Upper lobe of left lung (tissue), 6 donors: ENCODE measurements at regions not wholly inside any gene's neighbourhood (a gene's known extent, or its start where the extent isn't known, plus 50 kb on each side); places are given as distances from the start of the nearest gene placed in this dataset.

ENCODE experiments used
- ATAC-seq, 2 donors: fragments of 200-7000 bp; cut with Tn5 transposase; one replicate each; pipeline ENCODE4 v1.9.1; 2022; ENCODE audit warnings: mild to moderate bottlenecking in 2 of 2, moderate library complexity in 2 of 2; ENCODE audit not compliant: low FRiP score in 2 of 2
- DNase-seq, 2 donors: peaks; one replicate each; pipeline ENCODE4 v3.0.0-alpha.2; 2019 to 2020
- H3K27ac ChIP-seq, 4 donors: fragments of 200-600 bp; sonication (generic); one replicate each; pipeline ENCODE4 v1.5.1; 2016 to 2019
- H3K27me3 ChIP-seq, 4 donors: fragments of 200-600 bp; sonication (generic); one replicate each; pipeline ENCODE4 v1.5.1; 2017 to 2019
- H3K36me3 ChIP-seq, 4 donors: fragments of 200-600 bp; sonication (generic); one replicate each; pipeline ENCODE4 v1.5.1; 2016 to 2019
- H3K4me1 ChIP-seq, 4 donors: fragments of 200-600 bp; sonication (generic); one replicate each; pipeline ENCODE4 v1.5.1; 2018 to 2019
- H3K4me3 ChIP-seq, 4 donors: fragments of 200-600 bp; sonication (generic); one replicate each; pipeline ENCODE4 v1.5.1; 2017 to 2019; ENCODE audit warnings: mild to moderate bottlenecking in 2 of 4, moderate library complexity in 1 of 4
- H3K9me3 ChIP-seq, 4 donors: fragments of 200-600 bp; sonication (generic); one replicate each; pipeline ENCODE4 v1.5.1; 2018 to 2019
- CTCF ChIP-seq, 6 experiments: fragments of 450-650 bp in 4 of 6; fragments of 200-600 bp in 2 of 6; sonication (generic) in 2 of 6; IDR thresholded peaks; one replicate each; pipeline ENCODE4 v1.5.1; 2016 to 2019; ENCODE audit warnings: antibody characterized with exemption in 6 of 6
- EP300 ChIP-seq, 4 donors: sonication (generic); formaldehyde crosslinking; IDR thresholded peaks; one replicate each; pipeline ENCODE4 v1.5.1; 2017; ENCODE audit warnings: antibody characterized with exemption in 4 of 4, control low read depth in 2 of 4
- POLR2A ChIP-seq, 4 donors: fragments of 450-650 bp; IDR thresholded peaks; one replicate each; pipeline ENCODE4 v1.5.1; 2016 to 2017; ENCODE audit warnings: antibody characterized with exemption in 4 of 4, mild to moderate bottlenecking in 2 of 4
- POLR2AphosphoS5 ChIP-seq, 2 donors: sonication (generic); formaldehyde crosslinking; IDR thresholded peaks; one replicate each; pipeline ENCODE4 v1.5.1; 2017; ENCODE audit warnings: antibody characterized with exemption in 2 of 2
- WGBS, 2 donors: methylation state at CpG; one replicate each; pipeline ENCODE4 v1.1.5; 2017 to 2018; 5-methylcytosine and 5-hydroxymethylcytosine counted together
- donor health status: DM: no; HTN: no; CAD: no; lungs with moderate emphysema.
- donor health status: DM: no; HTN: yes; CAD: no; lungs with severe emphysema.

- no peaks in the 10 kb centered on the region for H3K36me3 ChIP-seq
- H3K4me1 ChIP-seq = no peaks in the 10 kb centered on the region
- H3K27ac ChIP-seq = no peak overlapping the region
- DNase-seq (no peak), ATAC-seq (no peak)
- H3K27me3 ChIP-seq = no peaks in the 10 kb centered on the region
- H3K9me3 ChIP-seq = no peaks in the 10 kb centered on the region
- H3K4me3 ChIP-seq = no peak overlapping the region
- WGBS, 2 donors = 90 to 95% methylated on average over 4 of the region's 4 CpGs
- TF ChIP-seq POLR2AphosphoS5 (IDR thresholded peaks at IDR 0.05) (no peak), CTCF (IDR thresholded peaks at IDR 0.05) (no peak), POLR2A (IDR thresholded peaks at IDR 0.05) (no peak), EP300 (IDR thresholded peaks at IDR 0.05) (no peak)
Measured at GRCh38 chr4:181582595-181582994, 660.6 kb upstream of the TENM3 start.

- H3K36me3 ChIP-seq = no peaks in the 10 kb centered on the region
- H3K27ac ChIP-seq = no peak overlapping the region
- 75 to 79% methylated on average over 4 of the region's 4 CpGs for WGBS, 2 donors
- no peak for ATAC-seq
- H3K4me3 ChIP-seq = no peak overlapping the region
- H3K9me3 ChIP-seq = no peaks in the 10 kb centered on the region
- H3K4me1 ChIP-seq = no peaks in the 10 kb centered on the region
- DNase-seq = no peak
- H3K27me3 ChIP-seq = no peaks in the 10 kb centered on the region
- no peak for TF ChIP-seq POLR2A (IDR thresholded peaks at IDR 0.05)
- TF ChIP-seq POLR2AphosphoS5 (IDR thresholded peaks at IDR 0.05) = no peak
- no peak for TF ChIP-seq CTCF (IDR thresholded peaks at IDR 0.05)
- TF ChIP-seq EP300 (IDR thresholded peaks at IDR 0.05) = no peak
Measured at GRCh38 chr4:181588733-181589302, 654.4 kb upstream of the TENM3 start.

- no peaks in the 10 kb centered on the region for H3K27me3 ChIP-seq
- H3K4me3 ChIP-seq = no peak overlapping the region
- no peak overlapping the region for H3K27ac ChIP-seq
- ATAC-seq (no peak), DNase-seq (no peak)
- H3K36me3 ChIP-seq = no peaks in the 10 kb centered on the region
- no peaks in the 10 kb centered on the region for H3K4me1 ChIP-seq
- WGBS, 2 donors = 28 to 50% methylated on average over 5 of the region's 5 CpGs
- no peak for TF ChIP-seq POLR2A (IDR thresholded peaks at IDR 0.05)
- TF ChIP-seq CTCF (IDR thresholded peaks at IDR 0.05) = no peak
- TF ChIP-seq EP300 (IDR thresholded peaks at IDR 0.05) = no peak
- TF ChIP-seq POLR2AphosphoS5 (IDR thresholded peaks at IDR 0.05) = no peak
- no peaks in the 10 kb centered on the region for H3K9me3 ChIP-seq
Measured at GRCh38 chr4:181592221-181592745, 650.9 kb upstream of the TENM3 start.

GRCh38 chr4:181593703-181594102 lies 649.5 kb upstream of the TENM3 start:
- 44 to 45% methylated on average over 2 of the region's 2 CpGs for WGBS, 2 donors
- Histone ChIP-seq H3K4me1 (no peaks in the 10 kb centered on the region), H3K36me3 (no peaks in the 10 kb centered on the region), H3K27ac (no peak overlapping the region), H3K27me3 (no peaks in the 10 kb centered on the region), H3K9me3 (no peaks in the 10 kb centered on the region), H3K4me3 (no peak overlapping the region)
- TF ChIP-seq POLR2A (IDR thresholded peaks at IDR 0.05) = no peak
- no peak for TF ChIP-seq CTCF (IDR thresholded peaks at IDR 0.05)
- TF ChIP-seq EP300 (IDR thresholded peaks at IDR 0.05) = no peak
- TF ChIP-seq POLR2AphosphoS5 (IDR thresholded peaks at IDR 0.05) = no peak
- no peak for ATAC-seq
- DNase-seq = no peak

GRCh38 chr4:181594188-181594587 lies 649.0 kb upstream of the TENM3 start:
- DNase-seq = no peak
- H3K4me1 ChIP-seq = no peaks in the 10 kb centered on the region
- no peaks in the 10 kb centered on the region for H3K36me3 ChIP-seq
- TF ChIP-seq CTCF (IDR thresholded peaks at IDR 0.05) (no peak), POLR2A (IDR thresholded peaks at IDR 0.05) (no peak), EP300 (IDR thresholded peaks at IDR 0.05) (no peak), POLR2AphosphoS5 (IDR thresholded peaks at IDR 0.05) (no peak)
- ATAC-seq = no peak
- H3K4me3 ChIP-seq = no peak overlapping the region
- no peaks in the 10 kb centered on the region for H3K27me3 ChIP-seq
- H3K27ac ChIP-seq = no peak overlapping the region
- H3K9me3 ChIP-seq = no peaks in the 10 kb centered on the region
